ENCODE measurements at regions not wholly inside any gene's neighbourhood (a gene's known extent, or its start where the extent isn't known, plus 50 kb on each side); places are given as distances from the start of the nearest gene placed in this dataset.

DNA sequence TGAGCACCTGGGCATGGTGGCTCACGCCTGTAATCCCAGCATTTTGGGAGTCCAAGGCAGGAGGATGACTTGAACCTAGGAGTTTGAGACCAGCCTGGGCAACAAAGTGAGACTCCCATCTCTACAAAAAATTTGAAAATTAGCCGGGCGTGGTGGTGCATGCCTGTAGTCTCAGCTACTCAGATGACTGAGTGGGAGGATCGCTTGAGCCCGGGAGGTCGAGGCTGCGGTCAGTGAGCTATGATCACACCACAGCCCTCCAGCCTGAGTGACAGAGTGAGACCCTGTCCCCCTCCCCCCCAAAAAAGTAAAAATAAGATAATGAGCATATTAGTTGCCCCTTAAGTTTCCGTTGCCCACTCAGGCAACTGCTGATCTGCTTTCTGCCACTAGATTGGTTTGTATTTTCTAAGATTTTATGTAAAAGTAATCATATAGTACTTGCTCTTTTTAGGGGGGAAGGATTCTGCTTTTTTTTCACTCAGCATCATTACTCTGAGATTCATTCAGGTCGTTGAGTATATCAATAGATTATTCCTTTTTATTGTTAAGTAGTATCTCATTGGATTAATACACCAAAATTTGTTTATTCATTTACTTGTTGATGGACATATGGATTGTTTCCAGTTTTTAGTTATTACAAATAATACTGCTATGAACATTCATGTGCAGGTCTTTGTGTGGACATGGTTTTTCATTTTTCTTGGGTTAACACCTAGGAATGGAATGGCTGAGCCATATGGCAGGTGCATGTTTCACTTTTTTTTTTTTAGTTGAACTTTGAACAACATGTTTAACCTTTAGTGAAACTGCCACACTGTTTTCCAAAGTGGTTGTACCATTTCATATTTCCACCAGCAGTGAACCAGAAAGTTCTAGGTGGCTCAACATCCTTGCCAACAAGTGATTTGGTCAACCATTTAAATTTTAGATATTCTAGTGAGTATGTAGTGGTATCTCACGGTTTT is 75.0 kb upstream of the SPRED2 start:
- TF ChIP-seq, protein P1, sequence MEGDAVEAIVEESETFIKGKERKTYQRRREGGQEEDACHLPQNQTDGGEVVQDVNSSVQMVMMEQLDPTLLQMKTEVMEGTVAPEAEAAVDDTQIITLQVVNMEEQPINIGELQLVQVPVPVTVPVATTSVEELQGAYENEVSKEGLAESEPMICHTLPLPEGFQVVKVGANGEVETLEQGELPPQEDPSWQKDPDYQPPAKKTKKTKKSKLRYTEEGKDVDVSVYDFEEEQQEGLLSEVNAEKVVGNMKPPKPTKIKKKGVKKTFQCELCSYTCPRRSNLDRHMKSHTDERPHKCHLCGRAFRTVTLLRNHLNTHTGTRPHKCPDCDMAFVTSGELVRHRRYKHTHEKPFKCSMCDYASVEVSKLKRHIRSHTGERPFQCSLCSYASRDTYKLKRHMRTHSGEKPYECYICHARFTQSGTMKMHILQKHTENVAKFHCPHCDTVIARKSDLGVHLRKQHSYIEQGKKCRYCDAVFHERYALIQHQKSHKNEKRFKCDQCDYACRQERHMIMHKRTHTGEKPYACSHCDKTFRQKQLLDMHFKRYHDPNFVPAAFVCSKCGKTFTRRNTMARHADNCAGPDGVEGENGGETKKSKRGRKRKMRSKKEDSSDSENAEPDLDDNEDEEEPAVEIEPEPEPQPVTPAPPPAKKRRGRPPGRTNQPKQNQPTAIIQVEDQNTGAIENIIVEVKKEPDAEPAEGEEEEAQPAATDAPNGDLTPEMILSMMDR (IDR thresholded peaks at IDR 0.05), result no peak
- TF ChIP-seq POLR2AphosphoS5 (IDR thresholded peaks at IDR 0.05) (no peak), POLR2A (IDR thresholded peaks at IDR 0.05) (no peak)

Data from suprapubic skin (tissue), 4 donors.